ENCODE measurements at regions not wholly inside any gene's neighbourhood (a gene's known extent, or its start where the extent isn't known, plus 50 kb on each side); places are given as distances from the start of the nearest gene placed in this dataset.

- no peak for DNase-seq
- no peak overlapping the region for H3K4me3 ChIP-seq
- no peaks in the 10 kb centered on the region for H3K27me3 ChIP-seq
- H3K36me3 ChIP-seq: no peaks in the 10 kb centered on the region
- TF ChIP-seq POLR2A (IDR thresholded peaks at IDR 0.05): no peak
- no peak for TF ChIP-seq EP300 (IDR thresholded peaks at IDR 0.05)
- TF ChIP-seq, protein P1, sequence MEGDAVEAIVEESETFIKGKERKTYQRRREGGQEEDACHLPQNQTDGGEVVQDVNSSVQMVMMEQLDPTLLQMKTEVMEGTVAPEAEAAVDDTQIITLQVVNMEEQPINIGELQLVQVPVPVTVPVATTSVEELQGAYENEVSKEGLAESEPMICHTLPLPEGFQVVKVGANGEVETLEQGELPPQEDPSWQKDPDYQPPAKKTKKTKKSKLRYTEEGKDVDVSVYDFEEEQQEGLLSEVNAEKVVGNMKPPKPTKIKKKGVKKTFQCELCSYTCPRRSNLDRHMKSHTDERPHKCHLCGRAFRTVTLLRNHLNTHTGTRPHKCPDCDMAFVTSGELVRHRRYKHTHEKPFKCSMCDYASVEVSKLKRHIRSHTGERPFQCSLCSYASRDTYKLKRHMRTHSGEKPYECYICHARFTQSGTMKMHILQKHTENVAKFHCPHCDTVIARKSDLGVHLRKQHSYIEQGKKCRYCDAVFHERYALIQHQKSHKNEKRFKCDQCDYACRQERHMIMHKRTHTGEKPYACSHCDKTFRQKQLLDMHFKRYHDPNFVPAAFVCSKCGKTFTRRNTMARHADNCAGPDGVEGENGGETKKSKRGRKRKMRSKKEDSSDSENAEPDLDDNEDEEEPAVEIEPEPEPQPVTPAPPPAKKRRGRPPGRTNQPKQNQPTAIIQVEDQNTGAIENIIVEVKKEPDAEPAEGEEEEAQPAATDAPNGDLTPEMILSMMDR (IDR thresholded peaks at IDR 0.05): no peak
- no peaks in the 10 kb centered on the region for H3K4me1 ChIP-seq (ENCODE audit: insufficient read depth)
- H3K27ac ChIP-seq: no peak overlapping the region
- intact Hi-C loops (cut with DNase I): no loop called here
- peaks cover 0 to 3% of the 10 kb centered on the region in 2 donors for H3K9me3 ChIP-seq
Observed at GRCh38 chr21:24418671-24419070, 1188.6 kb downstream of the MRPL39 start.

- H3K9me3 ChIP-seq: peaks cover 0 to 3% of the 10 kb centered on the region in 2 donors
- no peaks in the 10 kb centered on the region for H3K4me1 ChIP-seq (ENCODE audit: insufficient read depth)
- no peak overlapping the region for H3K27ac ChIP-seq
- no peak overlapping the region for H3K4me3 ChIP-seq
- no peak for DNase-seq
- no peaks in the 10 kb centered on the region for H3K36me3 ChIP-seq
- TF ChIP-seq, protein P1 (IDR thresholded peaks at IDR 0.05): no peak
- TF ChIP-seq POLR2A (IDR thresholded peaks at IDR 0.05): no peak
- no peak for TF ChIP-seq EP300 (IDR thresholded peaks at IDR 0.05)
- intact Hi-C loops (cut with DNase I): no loop called here
- H3K27me3 ChIP-seq: no peaks in the 10 kb centered on the region
Observed at GRCh38 chr21:24411429-24411828, 1195.9 kb downstream of the MRPL39 start.

DNA sequence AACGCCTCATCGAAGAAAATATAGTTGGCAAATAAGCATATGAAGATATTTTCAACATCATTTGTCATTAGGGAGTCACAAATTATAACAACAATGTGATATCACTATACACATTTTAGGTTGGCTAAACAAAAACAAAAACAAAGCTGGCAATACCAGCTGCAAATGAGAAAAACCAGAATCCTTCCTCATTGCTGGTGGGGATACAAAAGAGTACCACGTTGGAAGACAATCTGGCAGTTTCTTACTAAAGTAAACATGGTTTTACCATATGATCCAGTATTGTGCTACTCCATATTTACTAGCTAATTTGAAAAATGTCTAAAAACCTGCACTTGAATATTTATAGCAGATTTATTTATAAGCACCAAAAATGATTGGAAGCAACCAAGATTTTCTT lies 1204.1 kb downstream of the MRPL39 start:
- H3K4me3 ChIP-seq: no peak overlapping the region
- no peaks in the 10 kb centered on the region for H3K9me3 ChIP-seq
- no peaks in the 10 kb centered on the region for H3K36me3 ChIP-seq
- no peaks in the 10 kb centered on the region for H3K4me1 ChIP-seq (ENCODE audit: insufficient read depth)
- whole genome bisulfite sequencing, 3 donors: 65 to 78% (median 67%) methylated on average over 3 of the region's 3 CpGs
- intact Hi-C loops (cut with DNase I): no loop called here
- TF ChIP-seq POLR2A (IDR thresholded peaks at IDR 0.05): no peak
- no peak for TF ChIP-seq EP300 (IDR thresholded peaks at IDR 0.05)
- TF ChIP-seq, protein P1 (IDR thresholded peaks at IDR 0.05): no peak
- H3K27me3 ChIP-seq: no peaks in the 10 kb centered on the region
- H3K27ac ChIP-seq: no peak overlapping the region
- DNase-seq: no peak

DNA sequence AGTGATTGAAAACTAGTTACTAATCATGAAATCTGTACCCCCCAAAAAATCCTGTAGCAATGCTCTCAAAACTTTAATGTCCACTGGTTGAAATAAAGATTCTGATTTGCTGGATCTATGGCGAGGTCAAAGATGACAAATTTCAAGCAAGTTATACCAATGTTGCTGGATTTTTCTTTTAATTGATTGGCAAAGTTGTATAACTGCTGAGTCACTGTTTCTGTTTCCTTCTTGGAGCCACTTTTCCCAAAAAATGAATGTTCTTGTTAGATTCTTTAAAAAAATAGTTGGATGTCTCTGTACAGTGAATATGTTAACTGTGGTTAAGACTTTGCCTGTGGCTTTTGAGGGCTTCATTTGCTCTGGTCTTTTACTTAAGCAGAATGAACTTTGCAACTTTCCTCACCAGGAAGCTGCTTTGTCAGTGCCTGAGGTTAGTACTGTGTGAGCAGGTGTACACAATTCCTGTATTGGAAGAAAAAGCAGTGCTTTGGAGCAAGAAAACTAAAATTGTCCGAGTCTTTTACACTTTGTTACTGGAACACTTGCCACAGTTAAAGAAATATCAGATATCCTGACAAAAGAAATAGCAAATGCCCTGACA lies 1211.9 kb downstream of the MRPL39 start:
- no peak overlapping the region for H3K4me3 ChIP-seq
- TF ChIP-seq EP300 (IDR thresholded peaks at IDR 0.05) (no peak), POLR2A (IDR thresholded peaks at IDR 0.05) (no peak)
- TF ChIP-seq, protein P1 (IDR thresholded peaks at IDR 0.05): no peak

More for the DNA sequence above, 1211.9 kb downstream of the MRPL39 start:
- WGBS, 3 donors: 67 to 77% (median 70%) methylated on average over 2 of the region's 2 CpGs
- no peaks in the 10 kb centered on the region for H3K36me3 ChIP-seq
- no peak for DNase-seq
- no peaks in the 10 kb centered on the region for H3K4me1 ChIP-seq (ENCODE audit: insufficient read depth)
- H3K27ac ChIP-seq: no peak overlapping the region
- no peaks in the 10 kb centered on the region for H3K9me3 ChIP-seq
- H3K27me3 ChIP-seq: no peaks in the 10 kb centered on the region
- intact Hi-C loops (cut with DNase I): no loop called here
